ENCODE measurements at regions not wholly inside any gene's neighbourhood (a gene's known extent, or its start where the extent isn't known, plus 50 kb on each side); places are given as distances from the start of the nearest gene placed in this dataset.

DNA sequence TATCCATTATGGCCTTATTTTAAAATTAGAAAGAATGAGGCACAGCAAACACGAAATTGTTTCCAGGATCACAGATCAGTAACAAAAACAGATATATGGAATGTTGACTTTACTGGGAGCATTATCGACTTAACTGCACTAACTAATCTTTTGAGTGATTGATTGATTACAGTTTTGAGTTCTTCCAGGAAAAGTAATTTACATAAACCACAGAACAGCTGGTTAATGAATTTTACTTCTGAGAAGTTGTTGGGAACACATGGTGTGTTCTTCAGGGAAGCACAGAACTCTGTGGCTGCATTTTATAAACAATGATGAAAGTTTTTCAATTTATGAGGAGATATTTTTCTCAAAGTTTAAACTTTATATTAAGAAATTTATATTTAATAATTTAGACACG lies 802.4 kb upstream of the ACO1 start:
- Histone ChIP-seq H3K36me3 (ENCODE audit: control insufficient read depth in 2 of 2, extremely low read depth in 1 of 2, insufficient read depth in 2 of 2, low read length in 2 of 2) (no peaks in the 10 kb centered on the region), H2AFZ (ENCODE audit: low read depth, low read length) (no peak overlapping the region), H3K79me2 (ENCODE audit: control insufficient read depth, insufficient read depth, low read length) (no peaks in the 10 kb centered on the region), H4K20me1 (replicated peaks; ENCODE audit: control insufficient read depth, extremely low read depth, insufficient read depth, low read length) (no peaks in the 10 kb centered on the region), H3K9me3 (replicated peaks; ENCODE audit: control insufficient read depth, insufficient read depth, low read length) (no peaks in the 10 kb centered on the region), H3K9me1 (replicated peaks; ENCODE audit: control insufficient read depth, extremely low read depth, insufficient read depth, low read length) (no peaks in the 10 kb centered on the region), H3K4me2 (ENCODE audit: insufficient read depth, low read length) (no peak overlapping the region), H3K9ac (replicated peaks; ENCODE audit: extremely low read depth, insufficient read depth, low read length) (no peak overlapping the region), H3K4me1 (ENCODE audit: control insufficient read depth, extremely low read depth, insufficient read depth, low read length) (peaks cover 4% of the 10 kb centered on the region), H3K4me3 (replicated peaks in 1 of 3; ENCODE audit: insufficient read depth in 1 of 3, low read depth in 1 of 3, low read length in 3 of 3) (no peak overlapping the region), H3K27me3 (ENCODE audit: control insufficient read depth in 2 of 2, insufficient read depth in 2 of 2, low read length in 2 of 2) (no peaks in the 10 kb centered on the region), H3K27ac (ENCODE audit: insufficient read depth, low read depth, low read length) (no peak overlapping the region)
- dilution Hi-C loops (cut with MboI; ENCODE audit: extremely low pct_ligation_motif_present, low sequenced_read_pairs) (no loop called here), intact Hi-C loops (cut with micrococcal nuclease) (no loop called here)
- DNase-seq (ENCODE audit: low read depth, low spot score) (no peak), FAIRE-seq (no peak)
- POLR2A ChIA-PET = no interaction called here
- no TSS peak for BruUV-seq (replicated peaks)
- TF ChIP-seq EZH2 (IDR thresholded peaks at IDR 0.05; ENCODE audit: borderline replicate concordance, low read depth, low read length, severe bottlenecking) (no peak), POLR2AphosphoS5 (IDR thresholded peaks at IDR 0.05; ENCODE audit: insufficient read depth, low read depth, low read length) (no peak), FOS (IDR thresholded peaks at IDR 0.05; ENCODE audit: borderline replicate concordance, insufficient read depth, low read length) (no peak), JUN (IDR thresholded peaks at IDR 0.05; ENCODE audit: borderline replicate concordance, insufficient read depth, insufficient read length, low read depth) (no peak), POLR2A (IDR thresholded peaks at IDR 0.05; ENCODE audit: low read depth, low read length) (no peak)
- TF ChIP-seq, protein P1, sequence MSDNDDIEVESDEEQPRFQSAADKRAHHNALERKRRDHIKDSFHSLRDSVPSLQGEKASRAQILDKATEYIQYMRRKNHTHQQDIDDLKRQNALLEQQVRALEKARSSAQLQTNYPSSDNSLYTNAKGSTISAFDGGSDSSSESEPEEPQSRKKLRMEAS (IDR thresholded peaks at IDR 0.05; ENCODE audit: insufficient read depth, insufficient read length) = no peak
- TF ChIP-seq, protein P2, sequence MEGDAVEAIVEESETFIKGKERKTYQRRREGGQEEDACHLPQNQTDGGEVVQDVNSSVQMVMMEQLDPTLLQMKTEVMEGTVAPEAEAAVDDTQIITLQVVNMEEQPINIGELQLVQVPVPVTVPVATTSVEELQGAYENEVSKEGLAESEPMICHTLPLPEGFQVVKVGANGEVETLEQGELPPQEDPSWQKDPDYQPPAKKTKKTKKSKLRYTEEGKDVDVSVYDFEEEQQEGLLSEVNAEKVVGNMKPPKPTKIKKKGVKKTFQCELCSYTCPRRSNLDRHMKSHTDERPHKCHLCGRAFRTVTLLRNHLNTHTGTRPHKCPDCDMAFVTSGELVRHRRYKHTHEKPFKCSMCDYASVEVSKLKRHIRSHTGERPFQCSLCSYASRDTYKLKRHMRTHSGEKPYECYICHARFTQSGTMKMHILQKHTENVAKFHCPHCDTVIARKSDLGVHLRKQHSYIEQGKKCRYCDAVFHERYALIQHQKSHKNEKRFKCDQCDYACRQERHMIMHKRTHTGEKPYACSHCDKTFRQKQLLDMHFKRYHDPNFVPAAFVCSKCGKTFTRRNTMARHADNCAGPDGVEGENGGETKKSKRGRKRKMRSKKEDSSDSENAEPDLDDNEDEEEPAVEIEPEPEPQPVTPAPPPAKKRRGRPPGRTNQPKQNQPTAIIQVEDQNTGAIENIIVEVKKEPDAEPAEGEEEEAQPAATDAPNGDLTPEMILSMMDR (IDR thresholded peaks at IDR 0.05; ENCODE audit: extremely low read depth in 1 of 2, insufficient read depth in 1 of 2, low read depth in 1 of 2, low read length in 2 of 2) = no peak
- CTCF ChIA-PET = interaction anchor here (0.8 to 1.0 kb wide), 2 partner anchors 36 to 40 kb away, joined by 3 read pairs; no protein-coding TSS in a partner anchor
